ENCODE measurements at regions not wholly inside any gene's neighbourhood (a gene's known extent, or its start where the extent isn't known, plus 50 kb on each side); places are given as distances from the start of the nearest gene placed in this dataset.
"Not testable (repeated sequence)": the region's sequence is repeated elsewhere in the genome, so short reads cannot be mapped to it uniquely, and the experiment has no call there.

DNA sequence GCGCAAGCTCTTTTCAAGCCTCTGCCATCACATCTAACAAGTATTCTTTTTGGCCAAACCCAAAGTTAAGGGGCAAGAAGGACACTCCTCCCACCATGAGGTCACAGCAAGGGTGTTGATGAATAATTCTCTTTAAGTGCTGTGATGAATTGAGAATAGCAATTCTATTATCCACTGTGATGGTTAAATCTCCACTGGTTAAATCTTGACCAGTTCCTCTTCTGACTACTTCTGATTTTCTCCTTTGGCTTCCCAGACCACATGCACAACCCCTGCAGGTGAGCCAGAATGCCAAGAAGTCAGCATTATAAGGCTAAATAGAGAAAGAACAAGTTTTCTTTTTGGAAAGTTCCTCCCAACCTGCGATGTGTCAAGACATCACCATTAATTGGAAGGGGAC, 90.6 kb upstream of the BCL2L14 start:
- DNase-seq = no peak

DNA sequence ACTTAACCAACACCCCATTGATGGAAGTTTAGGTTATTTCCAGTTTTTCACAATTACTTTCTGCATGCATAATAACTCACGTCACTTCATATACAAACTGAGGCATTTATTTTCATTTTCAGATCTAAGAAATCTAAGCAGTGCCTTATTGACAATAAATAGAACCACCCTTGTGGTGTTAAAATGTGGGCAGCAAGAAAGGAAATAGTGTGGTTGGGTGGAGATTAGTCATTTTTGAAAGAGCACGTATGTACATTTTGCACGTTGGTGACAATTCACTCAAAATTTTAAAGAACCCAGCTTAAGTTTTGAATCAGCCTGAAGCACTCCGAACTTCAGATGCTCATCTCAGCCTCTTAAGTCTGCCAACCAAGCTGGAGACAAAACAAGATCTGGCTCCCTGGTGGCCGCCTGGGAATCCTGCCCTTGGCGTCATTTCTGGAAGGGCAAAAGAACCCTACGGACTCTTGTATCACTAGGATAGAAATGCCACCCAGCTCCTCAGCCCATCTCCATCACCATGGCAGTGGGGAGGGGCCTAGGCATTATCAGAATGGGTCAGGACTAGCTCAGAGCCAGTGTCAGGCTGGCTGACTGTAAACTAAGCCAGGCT, 89.5 kb upstream of the BCL2L14 start:
- DNase-seq = peak; percentile 54

DNA sequence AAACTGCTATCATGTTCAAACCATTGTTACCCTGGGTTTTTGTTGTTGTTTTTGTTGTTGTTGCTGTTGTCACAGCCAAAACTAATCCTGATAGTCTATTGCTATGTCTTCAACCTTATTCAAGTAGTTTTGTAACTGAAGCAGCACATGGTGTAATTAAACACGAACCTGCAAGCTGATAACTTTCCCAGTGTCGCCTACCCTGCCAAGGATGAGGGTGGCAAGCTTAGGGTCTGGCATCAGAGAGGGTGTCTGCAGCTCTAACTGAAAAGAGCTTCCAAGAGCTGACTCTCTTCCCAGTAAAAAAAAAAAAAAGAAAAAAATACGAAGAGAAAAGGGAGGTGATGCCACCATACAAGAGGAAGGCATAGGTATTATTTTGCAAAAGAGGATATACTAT, 86.3 kb upstream of the BCL2L14 start:
- DNase-seq = no peak

DNA sequence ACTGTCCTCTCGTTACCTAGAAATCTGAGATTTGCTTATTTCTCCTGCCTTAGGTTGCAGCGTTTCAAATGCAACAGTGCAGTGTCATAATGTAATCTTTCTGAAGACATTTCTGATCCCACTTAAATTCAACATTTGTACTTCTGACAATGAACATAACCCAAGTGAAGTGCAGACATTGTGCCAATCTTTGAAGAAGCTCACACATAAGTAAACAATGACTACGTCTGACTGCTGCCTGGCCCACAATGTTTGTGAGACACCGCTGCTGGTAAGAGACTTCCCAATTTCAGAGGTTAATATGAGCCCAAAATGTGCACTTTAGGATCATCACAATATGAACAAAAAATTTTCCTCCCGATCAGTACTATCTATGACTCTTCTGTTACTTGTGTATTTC, 84.6 kb upstream of the BCL2L14 start:
- DNase-seq = no peak

DNA sequence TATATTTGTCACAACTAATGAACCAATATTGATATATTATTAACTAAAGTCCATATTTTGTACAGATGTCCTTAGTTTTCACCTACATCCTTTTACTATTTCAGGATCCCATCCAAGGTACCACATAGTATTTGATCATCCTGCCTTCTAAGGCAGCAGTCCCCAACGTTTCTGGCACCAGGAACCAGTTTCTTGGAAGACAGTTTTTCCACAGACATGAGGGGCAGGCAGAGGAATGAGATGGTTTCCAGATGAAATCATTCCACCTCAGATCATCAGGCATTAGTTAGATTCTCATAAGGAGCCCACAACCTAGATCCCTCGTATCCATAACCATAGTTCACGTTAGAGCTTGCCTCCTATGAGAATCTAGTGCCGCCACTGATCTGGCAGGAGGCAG, 82.8 kb upstream of the BCL2L14 start:
- no peak for DNase-seq

DNA sequence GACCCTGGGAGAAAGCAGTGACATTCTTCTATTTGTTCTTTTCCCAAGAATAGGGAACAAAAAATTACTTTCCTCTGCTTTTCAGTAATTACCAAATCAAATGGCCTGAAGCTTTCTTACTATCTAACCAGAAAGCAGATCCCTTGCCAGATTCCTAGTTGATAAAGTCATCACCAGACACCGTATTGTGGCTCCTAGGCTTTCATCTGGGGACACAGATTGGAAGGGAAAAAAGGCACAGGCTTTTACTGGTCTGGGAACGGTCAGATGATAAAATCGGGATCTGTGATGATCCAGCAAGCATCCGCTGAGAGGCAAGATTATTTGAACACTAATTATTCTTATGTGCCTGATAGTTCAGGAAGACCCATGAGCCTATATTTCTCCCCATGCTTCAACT, 79.1 kb upstream of the BCL2L14 start:
- no peak for DNase-seq

DNA sequence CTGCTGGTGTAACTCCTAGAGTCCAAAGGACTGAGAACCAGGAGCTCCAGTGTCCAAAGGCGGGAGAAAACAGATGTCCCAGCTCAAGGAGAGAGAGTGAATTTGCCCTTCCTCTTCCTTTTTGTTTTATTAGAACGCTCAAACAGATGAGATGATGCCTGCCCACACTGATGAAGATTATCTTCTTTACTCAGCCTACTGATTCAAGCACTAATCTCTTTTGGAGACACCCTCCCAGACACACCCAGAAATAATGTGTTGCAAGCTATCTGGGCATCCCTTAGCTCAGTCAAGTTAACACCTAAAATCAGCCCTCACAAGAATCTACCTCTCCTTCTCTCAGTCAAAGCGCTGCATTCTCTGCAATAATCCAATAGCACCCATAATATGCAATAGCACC, 78.2 kb upstream of the BCL2L14 start:
- DNase-seq = no peak

DNA sequence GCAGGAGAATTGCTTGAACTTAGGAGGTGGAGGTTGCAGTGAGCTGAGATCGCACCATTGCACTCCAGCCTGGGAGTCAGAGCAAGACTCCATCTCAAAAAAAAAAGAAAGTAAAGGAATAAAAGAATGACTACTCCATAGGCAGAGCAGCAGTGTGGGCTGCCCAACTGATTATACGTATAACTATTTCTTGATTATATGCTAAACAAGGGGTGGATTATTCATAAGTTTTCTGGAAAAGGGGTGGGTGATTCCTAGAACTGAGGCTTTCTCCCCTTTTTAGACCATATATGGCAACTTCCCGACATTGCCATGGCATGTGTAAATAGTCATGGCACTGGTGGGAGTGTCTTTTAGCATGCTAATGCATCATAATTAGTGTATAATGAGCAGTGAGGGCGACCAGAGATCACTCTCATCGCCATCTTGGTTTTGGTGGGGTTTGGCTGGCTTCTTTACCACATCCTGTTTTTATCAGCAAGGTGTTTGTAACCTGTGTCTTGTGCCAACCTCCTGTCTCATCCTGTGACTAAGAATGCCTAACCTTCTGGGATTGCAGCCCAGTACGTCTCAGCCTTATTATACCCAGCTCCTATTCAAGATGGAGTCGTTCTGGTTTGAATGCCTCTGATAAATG, 72.3 kb upstream of the BCL2L14 start:
- not testable (repeated sequence) for DNase-seq

DNA sequence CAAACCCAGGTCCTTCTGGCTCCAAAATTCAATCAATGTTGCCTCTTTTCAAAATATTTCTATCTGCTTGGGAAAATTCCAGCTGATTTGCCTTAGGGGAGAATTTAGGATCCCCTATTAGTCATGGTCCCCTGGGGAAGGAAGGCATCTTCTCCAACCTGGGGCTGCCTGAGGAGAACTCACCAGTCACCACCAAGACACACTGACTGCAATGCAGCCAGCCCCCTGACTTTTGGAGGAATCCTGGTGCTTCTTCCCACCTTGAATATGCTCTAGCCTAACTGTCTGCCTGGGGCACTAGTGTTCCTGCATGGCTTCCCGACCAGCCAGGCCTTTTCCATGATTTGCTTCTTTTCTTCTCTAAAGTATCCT, 71.8 kb upstream of the BCL2L14 start:
- DNase-seq = no peak

DNA sequence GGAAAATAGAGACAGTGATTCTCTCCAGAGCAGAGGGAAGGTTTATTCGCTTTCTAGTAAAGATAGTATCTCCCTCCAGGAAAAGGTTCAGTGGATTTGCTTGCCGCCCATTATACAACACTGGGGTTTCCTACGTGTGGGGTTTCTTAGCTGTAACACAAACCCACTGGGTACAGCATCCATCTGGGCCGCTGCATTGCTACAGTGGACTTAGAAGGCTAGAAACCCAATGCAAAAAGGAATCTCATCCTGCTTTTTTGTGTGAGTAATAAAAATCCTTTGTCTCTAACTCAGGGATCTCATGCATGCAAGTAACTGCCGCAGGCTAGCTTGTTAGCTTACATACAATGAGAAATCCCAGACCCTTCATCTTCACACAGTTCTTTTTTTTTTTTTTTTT, 67.1 kb upstream of the BCL2L14 start:
- DNase-seq = no peak

DNA sequence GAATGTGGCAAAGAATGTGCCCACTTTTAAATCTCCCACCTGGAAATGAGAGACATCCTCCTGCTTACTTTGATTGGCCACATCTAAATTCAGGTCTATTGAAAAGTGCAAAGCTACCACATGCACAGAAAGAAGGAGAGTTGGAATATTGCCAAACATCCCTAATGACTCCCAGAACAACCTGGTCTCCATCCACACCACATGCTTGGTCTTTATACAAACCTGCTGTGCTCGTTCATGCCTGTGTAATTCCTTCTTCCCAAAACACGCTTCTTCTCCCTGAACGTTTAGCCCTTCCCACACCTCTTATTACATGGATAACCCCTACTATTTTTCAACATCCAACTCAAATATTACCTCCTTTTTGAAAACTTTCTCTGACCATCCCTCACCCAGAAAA, 66.2 kb upstream of the BCL2L14 start:
- no peak for DNase-seq

DNA sequence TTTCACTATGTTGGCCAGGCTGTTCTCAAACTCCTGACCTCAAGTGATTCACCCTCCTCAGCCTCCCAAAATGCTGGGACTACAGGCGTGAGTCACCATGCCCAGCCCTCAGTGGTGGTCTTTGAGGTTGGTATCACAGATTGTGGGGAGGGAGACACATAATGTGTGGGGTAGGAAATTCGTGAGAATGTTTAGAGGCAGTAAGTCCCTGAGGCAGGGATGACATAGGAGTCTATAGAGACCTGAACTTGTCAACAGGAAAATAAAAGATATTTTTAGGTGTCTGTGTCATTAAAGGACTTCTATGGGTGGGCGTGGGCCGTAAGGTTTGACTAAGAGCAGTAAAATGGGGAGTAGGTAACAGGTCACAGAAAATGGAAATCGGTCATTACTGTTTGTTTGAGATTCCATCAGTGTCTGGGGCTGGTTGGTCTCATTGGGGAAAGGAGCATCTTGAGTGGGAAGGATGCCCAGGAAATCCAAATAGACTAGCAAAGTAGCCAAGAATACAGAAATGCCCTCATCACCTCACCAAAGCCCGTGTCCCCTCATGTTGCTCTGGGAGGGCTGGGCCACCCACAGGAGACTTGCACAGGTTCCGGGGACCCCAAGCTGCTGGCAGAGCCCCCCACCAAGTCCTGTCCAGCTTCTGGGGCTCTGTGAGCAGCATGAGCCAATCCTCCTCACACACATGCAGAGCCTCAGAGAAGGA, 63.6 kb upstream of the BCL2L14 start:
- DNase-seq = peak; percentile 53

DNA sequence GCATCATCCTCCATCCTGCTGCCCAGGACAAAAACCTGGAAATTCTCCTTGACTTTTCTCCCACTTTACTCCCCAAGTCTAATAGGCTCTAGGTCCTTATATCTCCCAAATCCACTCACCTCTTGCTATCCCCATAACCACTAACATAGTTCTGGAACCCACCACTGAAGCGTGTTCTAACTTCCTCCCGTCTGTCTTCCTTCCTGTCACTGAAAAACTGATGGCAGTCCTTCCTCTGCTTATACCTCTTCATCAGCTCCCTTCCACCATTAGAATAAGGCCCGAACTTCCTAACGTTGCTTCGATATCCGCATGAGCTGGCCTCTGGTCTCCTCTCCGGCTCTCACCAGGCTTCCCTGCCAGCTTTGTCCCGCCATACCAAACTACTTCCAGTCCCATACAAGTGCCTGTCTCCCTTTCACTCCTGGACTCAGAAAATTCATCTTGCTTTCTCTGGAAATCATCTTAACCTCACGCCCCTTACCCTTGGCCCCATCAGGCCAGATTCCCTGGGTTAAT, 63.0 kb upstream of the BCL2L14 start:
- peak; percentile 40 for DNase-seq

DNA sequence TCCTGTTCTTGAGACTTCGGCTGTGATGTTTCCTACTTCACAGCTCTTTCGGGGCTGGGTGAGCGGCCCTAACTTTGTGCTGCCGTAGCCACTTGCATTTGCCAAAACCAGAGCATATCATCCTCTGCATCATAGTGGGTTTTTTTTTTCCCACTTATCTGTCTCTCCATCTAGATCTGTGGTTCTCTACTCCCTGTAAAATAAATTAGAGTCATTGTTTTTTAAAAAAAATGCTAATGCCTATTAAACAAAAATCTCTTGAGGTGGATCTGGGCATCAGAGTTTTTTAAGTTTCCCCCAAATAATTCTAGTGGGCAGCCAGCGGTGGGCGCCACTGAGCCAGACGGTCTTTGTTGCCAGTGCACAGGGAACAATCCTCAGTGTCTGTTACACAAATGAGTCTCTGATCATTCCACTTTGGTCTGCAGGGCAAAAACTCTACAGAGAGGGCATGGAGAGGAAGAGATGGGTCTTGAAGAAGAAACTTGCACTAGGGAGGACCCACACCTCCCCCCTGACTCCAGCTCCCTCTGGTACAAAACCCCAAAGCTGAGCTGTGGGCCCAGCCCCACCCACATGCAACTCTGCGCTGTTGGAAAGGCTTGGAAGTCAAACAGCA, 62.4 kb upstream of the BCL2L14 start:
- peak; percentile 55 for DNase-seq

DNA sequence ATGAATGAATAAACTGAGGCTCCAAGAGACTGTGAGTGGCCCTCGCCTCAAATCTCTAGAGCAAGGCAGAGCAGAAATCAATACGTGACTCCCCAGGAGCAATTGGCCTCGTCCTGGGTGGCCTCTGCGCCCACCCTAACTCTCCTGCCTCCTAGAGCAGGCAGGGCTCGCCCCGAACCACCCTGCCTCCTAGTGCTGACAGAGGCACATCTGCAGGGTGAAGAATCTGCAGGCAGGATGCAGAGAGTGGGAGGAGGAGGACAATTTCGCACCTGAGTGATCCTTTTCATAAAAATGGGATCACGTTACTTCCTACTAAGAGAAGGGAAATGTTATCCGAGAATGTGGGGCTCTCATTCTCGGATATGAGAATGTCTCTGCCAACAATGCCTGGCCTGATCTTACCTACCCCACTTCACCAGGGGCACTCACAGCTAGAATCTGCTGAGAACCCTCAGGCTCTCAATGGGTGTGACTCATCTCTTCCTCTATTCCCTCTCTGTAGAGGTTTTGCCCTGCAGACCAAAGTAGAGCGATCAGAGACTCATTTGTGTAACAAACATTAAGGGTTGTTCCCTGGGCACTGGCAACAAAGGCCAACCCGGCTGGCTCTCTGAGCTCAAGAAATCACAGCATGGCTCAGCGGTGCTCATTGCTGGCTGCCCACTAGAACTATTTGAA, 61.7 kb upstream of the BCL2L14 start:
- peak; percentile 62 for DNase-seq

DNA sequence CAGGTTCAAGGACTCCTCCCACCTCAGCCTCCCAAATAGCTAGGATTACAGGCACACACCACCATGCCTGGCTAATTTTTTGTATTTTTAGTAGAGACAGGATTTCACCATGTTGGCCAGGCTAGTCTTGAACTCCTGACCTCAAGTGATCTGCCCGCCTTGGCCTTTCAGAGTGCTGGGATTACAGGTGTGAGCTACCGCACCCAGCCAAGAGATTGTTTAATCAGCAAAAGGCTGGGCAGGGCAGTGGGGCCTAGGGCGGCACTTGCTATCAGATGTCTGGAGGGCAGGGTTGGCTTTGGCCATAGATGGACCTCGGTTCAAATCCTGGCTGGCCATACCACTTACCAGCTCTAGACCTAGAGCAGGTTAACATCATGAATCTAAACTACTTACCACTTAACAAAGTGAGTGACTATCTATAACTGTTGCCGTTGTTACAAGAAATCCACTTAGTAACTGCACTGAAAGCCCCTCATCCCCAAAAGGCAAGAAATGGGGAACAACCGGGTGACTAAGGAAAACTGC, 60.9 kb upstream of the BCL2L14 start:
- not testable (repeated sequence) for DNase-seq

DNA sequence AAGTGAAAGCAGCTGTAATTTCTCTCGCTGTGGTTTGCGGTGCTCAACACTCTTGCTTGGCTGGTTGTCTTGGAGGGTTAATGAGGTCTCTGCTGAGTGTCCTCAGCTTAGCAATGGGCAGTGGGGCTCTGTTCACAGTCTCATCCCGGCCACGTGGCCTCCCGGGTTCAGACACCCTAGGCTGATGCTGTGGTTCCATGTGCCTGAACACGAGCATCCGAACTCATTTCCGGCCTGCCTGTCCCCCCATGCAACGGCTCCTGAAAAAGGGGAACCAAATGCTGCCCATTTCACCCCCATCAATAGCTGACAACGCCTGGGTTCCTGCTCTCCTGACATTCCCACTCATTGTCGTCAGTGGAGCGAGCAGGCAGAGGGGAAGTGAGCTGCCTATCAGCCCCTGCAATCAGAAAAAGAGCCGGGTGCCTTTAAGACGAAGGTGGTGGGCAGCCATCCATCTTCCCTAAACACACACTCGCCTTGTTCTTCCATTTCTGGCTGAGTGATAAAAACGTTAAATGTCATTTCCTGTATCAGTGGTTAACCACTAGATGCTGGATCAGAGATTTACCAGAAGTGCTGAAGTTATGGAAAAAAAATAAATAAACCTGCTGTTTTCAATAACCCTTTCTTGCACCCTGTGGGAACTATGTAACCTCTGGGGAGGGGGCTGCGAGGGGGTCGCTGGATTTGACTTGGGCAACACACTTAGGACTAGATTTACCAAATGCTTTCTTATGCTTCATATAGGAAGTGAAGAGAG, 60.3 kb upstream of the BCL2L14 start:
- DNase-seq = peak; percentile 57

DNA sequence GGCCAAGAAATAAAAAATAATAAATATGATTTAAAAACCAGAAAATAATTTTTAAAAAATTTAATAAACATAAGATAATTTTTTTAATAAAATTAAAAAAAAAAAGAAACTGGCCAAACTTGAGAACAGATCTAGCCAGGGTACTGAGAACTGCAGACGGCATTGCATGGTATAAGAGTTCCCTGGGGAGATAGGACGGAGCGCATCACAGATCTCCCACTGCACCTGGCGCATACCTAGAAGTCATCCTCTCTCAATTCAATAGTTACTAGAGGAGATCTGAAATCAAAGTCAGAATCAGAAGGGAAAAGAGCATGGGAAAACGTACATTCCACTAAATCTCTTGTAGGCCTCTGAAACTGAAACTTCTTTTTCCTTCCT, 58.9 kb upstream of the BCL2L14 start:
- DNase-seq = no peak

DNA sequence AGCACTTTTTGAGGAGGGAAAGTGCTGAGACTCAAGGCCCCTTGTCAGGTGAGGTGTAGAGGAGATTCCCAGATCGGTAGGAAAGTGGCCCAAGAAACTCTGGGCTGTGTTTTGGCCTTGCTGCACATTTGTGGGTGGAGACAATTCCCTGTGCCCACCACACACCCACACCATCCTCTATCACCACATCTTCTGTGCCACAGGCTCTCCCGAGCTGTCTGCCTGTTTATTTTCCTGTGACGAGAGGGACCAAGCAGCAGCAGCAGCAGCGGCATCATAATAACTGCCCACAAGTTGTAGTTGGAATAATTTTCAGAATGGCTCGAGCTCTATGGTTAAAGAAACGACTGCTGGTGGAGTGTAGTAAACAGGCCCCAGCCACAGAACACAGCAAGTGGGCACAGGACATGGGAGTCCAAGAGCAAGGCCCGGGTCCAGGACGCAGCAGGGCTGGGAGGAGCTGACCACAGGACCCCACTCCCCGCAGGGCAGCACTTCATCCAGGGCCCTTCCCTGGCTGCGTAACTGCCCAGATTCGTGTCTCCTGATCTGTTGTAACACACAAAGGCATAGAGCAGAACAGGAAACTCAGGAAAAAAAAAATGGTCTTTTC, 55.6 kb upstream of the BCL2L14 start:
- DNase-seq = no peak

DNA sequence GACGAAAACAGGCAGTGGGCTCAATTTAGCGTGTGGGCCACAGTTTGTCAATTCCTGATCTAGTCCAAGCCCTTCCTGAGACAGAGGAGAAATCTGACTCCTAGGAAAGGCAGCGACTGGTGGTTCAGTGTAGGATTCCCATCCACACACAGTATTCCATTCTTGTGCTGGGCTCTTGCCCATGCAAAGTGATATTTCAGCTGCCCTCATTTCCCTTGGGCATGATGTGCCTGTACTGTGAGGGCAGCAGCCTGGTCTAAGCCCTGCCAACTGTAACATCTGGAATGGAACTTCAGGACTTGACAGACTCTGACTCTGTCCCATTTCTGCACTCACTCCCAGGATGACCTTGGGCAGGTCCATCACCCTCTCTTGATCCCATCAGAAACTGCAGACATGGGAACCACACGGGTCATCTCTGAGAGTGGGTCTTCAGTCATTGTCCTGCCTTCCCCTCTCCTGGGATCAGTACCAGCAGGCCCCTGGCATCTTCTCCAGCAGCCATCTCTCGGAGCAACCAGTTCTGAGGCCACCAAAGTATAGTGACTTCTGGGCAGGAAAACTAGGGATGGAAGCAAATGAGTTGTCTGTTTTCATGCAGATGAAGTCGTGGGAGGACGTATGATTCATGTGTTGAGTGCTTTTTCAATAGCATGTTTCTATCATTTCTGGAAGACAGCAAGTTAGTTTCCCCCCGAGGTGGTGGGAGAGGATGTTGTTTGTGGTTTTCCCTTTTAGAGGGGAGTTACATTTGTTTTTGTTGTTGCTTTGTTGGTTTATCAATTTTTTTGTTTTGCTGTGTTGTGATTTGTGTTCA, 54.2 kb upstream of the BCL2L14 start:
- no peak for DNase-seq

DNA sequence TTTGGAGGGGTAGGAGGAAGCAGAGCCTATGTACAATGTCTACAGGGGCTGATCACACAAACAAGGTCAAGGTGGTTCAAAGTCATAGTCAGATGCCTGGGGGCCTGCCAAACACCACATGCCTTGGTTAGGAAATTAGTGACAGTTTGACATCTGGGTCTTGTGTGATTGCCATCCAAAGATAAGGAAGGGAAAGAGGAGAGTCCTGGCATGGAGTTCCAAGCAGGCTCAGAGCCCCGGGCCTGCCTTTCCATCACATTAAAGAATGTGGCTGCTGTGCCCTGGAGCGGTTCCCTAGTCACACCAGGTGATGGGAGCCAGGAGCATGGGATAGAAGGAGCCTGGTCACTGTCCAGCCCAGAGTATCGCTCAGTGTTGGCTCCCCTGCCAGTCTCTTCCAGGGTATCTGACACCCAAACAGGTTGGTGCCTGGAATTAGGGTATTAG, 53.6 kb upstream of the BCL2L14 start:
- no peak for DNase-seq

All from activated T-cell treated with anti-CD3 and anti-CD28 coated beads, Interleukin-2, amount 50 U/mL, for 1 hour (primary cell).